ENCODE measurements at regions not wholly inside any gene's neighbourhood (a gene's known extent, or its start where the extent isn't known, plus 50 kb on each side); places are given as distances from the start of the nearest gene placed in this dataset.

DNA sequence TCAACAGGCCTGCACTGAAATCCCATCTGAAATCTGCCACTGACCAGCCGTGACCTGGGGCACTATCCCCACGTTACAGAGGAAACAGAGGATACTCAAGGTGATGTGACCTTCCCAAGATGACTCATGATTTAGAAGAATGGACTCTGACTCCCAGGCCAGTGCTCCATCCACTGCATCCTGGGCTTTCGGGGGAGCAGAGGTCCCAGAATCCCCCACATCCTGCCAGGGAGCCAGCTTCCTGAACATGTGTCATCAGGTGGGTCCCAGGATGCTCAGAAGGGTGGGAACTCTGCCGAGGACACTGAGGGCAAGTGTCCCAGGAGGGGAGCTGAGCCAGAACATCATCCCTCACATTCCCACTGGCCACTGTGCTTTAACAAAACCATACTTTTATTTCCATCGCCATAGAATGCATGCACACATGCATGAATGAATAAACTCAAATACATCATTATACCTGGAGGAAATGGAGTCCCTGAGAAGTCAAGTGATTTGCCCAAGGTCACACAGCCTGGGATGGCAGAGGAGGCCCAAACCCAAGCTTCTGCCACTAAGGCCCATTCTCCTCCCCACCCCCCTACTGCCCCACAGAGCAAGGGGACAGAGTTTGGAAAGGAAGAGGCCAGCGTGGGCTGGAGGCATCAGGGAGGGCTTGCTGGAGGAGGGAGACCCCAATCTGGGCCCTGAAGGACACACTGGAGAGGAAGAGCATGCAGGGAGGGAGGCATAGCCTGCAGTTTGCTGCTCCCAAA, 189.4 kb downstream of the MATN1 start:
- Mint-ChIP-seq H3K4me1 (no peaks in the 10 kb centered on the region), H3K27me3 (ENCODE audit: low read depth) (peaks cover 6% of the 10 kb centered on the region), H3K4me3 (no peak overlapping the region), H3K27ac (no peak overlapping the region), H3K36me3 (ENCODE audit: low read depth) (no peaks in the 10 kb centered on the region), H3K9me3 (peaks cover 8% of the 10 kb centered on the region)
- TF ChIP-seq CTCF (IDR thresholded peaks at IDR 0.05; ENCODE audit: unreplicated experiment in 3 of 3): no peak

GRCh38 chr1:30533141-30533540, 190.2 kb downstream of the MATN1 start:
- H3K27me3 Mint-ChIP-seq (ENCODE audit: low read depth): peaks cover 10% of the 10 kb centered on the region
- no peak for TF ChIP-seq CTCF (IDR thresholded peaks at IDR 0.05; ENCODE audit: unreplicated experiment in 3 of 3)
- peaks cover 10% of the 10 kb centered on the region for H3K9me3 Mint-ChIP-seq
- H3K27ac Mint-ChIP-seq: no peak overlapping the region
- no peak overlapping the region for H3K4me3 Mint-ChIP-seq
- H3K36me3 Mint-ChIP-seq (ENCODE audit: low read depth): no peaks in the 10 kb centered on the region
- no peaks in the 10 kb centered on the region for H3K4me1 Mint-ChIP-seq

- no peak overlapping the region for H3K27ac Mint-ChIP-seq
Measured at GRCh38 chr1:30532621-30533020, 190.8 kb downstream of the MATN1 start.

GRCh38 chr1:30527511-30528140, 195.8 kb downstream of the MATN1 start:
- peaks cover 27% of the 10 kb centered on the region for H3K4me1 Mint-ChIP-seq
- no peak overlapping the region for H3K4me3 Mint-ChIP-seq
- H3K27me3 Mint-ChIP-seq (ENCODE audit: low read depth): peaks cover 8% of the 10 kb centered on the region
- TF ChIP-seq CTCF (IDR thresholded peaks at IDR 0.05; ENCODE audit: unreplicated experiment in 3 of 3): no peak
- peaks cover 8% of the 10 kb centered on the region for H3K9me3 Mint-ChIP-seq
- H3K27ac Mint-ChIP-seq: peak overlapping the region in 1 of 3 experiments; percentile 10
- H3K36me3 Mint-ChIP-seq (ENCODE audit: low read depth): no peaks in the 10 kb centered on the region

More at GRCh38 chr1:30532621-30533020, 190.8 kb downstream of the MATN1 start:
- H3K9me3 Mint-ChIP-seq: peaks cover 10% of the 10 kb centered on the region
- H3K36me3 Mint-ChIP-seq (ENCODE audit: low read depth): no peaks in the 10 kb centered on the region
- H3K4me1 Mint-ChIP-seq: peaks cover 3% of the 10 kb centered on the region
- TF ChIP-seq CTCF (IDR thresholded peaks at IDR 0.05; ENCODE audit: unreplicated experiment in 3 of 3): no peak
- peaks cover 10% of the 10 kb centered on the region for H3K27me3 Mint-ChIP-seq (ENCODE audit: low read depth)
- H3K4me3 Mint-ChIP-seq: no peak overlapping the region

DNA sequence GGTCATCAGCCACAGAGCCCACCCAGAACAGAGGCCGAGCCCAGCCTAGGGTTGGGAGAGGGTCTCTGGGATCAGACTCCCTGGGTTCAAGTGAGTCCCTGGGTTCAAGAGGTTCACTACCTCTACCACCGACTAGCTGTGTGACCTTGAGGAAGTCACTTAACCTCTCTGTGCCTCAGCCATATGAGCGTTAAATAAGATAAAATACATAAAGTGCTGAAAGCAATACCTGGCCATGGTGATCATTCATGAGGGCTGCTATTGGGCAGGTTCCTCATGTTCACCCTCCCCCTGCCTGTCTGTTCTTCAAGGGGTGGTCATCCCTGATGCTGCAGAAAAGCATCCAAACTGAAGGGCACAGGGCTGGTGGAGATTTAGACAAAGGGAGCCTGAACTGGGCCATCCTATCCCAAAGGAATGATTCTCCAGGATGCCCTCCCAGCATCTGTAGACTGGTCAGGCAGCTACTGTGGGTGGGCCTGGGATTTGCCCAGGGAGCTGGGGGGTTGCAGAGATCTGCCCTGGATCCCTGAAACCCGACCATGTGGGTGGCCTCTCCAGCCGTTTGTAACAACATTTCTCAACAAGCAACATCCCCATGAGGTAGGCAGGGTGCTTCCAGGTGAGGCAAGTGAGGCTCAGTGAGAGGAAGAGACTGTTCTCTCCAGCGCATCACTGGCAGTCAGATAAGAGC, 196.6 kb downstream of the MATN1 start:
- no peaks in the 10 kb centered on the region for H3K36me3 Mint-ChIP-seq (ENCODE audit: low read depth)
- H3K9me3 Mint-ChIP-seq: peaks cover 7% of the 10 kb centered on the region
- TF ChIP-seq CTCF (IDR thresholded peaks at IDR 0.05; ENCODE audit: unreplicated experiment in 3 of 3): no peak
- H3K27me3 Mint-ChIP-seq (ENCODE audit: low read depth): peaks cover 8% of the 10 kb centered on the region
- no peak overlapping the region for H3K4me3 Mint-ChIP-seq
- no peak overlapping the region for H3K27ac Mint-ChIP-seq
- peaks cover 32% of the 10 kb centered on the region for H3K4me1 Mint-ChIP-seq
